Ascending aorta (tissue), 2 donors: ENCODE measurements at regions not wholly inside any gene's neighbourhood (a gene's known extent, or its start where the extent isn't known, plus 50 kb on each side); places are given as distances from the start of the nearest gene placed in this dataset.

Experiments used
- DNase-seq, 2 donors: peaks; one replicate each; pipeline ENCODE4 v3.0.0-alpha.2; 2019; ENCODE audit warnings: low spot score in 2 of 2
- H3K27ac ChIP-seq, 2 donors: fragments of 200-600 bp; sonication (generic); one replicate each; pipeline ENCODE4 v1.5.1; 2016 to 2017; ENCODE audit warnings: mild to moderate bottlenecking in 1 of 2
- H3K27me3 ChIP-seq: fragments of 200-600 bp; sonication (generic); one replicate; pipeline ENCODE4 v1.5.1; 2017
- H3K36me3 ChIP-seq, 2 donors: fragments of 200-600 bp; sonication (generic); one replicate each; pipeline ENCODE4 v1.5.1; 2016
- H3K4me1 ChIP-seq, 2 donors: fragments of 200-600 bp; sonication (generic); one replicate each; pipeline ENCODE4 v1.5.1; 2016 to 2017; ENCODE audit warnings: mild to moderate bottlenecking in 1 of 2
- H3K4me3 ChIP-seq, 2 donors: fragments of 200-600 bp; sonication (generic); one replicate each; pipeline ENCODE4 v1.5.1; 2016 to 2017; ENCODE audit warnings: mild to moderate bottlenecking in 1 of 2
- H3K9me3 ChIP-seq, 2 donors: fragments of 200-600 bp; sonication (generic); one replicate each; pipeline ENCODE4 v1.5.1; 2016
- intact Hi-C: fragments of 100-400 bp; cut with DNase I; formaldehyde crosslinking; loops from one replicate; pipeline ENCODE4 v1.15.1; 2023
- TF ChIP-seq, protein P1 (sequence below), 3 experiments: fragments of 200-600 bp in 2 of 3; fragments of 450-650 bp in 1 of 3; sonication (generic) in 2 of 3; IDR thresholded peaks; one replicate each; pipeline ENCODE4 v1.5.1; 2016 to 2019; ENCODE audit warnings: antibody characterized with exemption in 3 of 3, mild to moderate bottlenecking in 1 of 3, moderate library complexity in 1 of 3

GRCh38 chr3:193983846-193984818 lies 151.8 kb upstream of the HES1 start:
- Histone ChIP-seq H3K4me3 (no peak overlapping the region), H3K36me3 (no peaks in the 10 kb centered on the region), H3K4me1 (peaks cover 0 to 10% of the 10 kb centered on the region in 2 donors), H3K27me3 (no peaks in the 10 kb centered on the region), H3K27ac (no peak overlapping the region), H3K9me3 (no peaks in the 10 kb centered on the region)
- no peak for DNase-seq
- intact Hi-C loops = no loop called here
- TF ChIP-seq, protein P1, sequence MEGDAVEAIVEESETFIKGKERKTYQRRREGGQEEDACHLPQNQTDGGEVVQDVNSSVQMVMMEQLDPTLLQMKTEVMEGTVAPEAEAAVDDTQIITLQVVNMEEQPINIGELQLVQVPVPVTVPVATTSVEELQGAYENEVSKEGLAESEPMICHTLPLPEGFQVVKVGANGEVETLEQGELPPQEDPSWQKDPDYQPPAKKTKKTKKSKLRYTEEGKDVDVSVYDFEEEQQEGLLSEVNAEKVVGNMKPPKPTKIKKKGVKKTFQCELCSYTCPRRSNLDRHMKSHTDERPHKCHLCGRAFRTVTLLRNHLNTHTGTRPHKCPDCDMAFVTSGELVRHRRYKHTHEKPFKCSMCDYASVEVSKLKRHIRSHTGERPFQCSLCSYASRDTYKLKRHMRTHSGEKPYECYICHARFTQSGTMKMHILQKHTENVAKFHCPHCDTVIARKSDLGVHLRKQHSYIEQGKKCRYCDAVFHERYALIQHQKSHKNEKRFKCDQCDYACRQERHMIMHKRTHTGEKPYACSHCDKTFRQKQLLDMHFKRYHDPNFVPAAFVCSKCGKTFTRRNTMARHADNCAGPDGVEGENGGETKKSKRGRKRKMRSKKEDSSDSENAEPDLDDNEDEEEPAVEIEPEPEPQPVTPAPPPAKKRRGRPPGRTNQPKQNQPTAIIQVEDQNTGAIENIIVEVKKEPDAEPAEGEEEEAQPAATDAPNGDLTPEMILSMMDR (IDR thresholded peaks at IDR 0.05) = no peak

DNA sequence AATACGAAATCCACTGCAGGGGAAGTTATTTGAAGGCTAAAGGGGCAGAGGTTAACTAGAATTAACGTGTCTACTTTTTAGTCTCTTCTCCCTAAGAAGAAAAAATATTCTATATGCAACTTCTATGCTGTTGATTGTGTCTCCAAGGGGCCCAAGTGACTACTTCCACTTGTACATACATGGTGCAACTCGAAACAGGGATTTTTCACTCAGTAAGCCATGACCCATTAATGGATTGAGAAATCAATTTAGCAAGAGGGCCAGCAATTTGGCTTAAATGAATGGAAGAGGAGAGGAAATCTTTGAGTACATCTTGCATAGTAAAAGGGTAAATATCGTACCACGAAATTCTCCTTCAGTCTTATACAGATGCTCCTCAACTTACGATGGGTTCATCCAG lies 151.1 kb upstream of the HES1 start:
- TF ChIP-seq, protein P1 (IDR thresholded peaks at IDR 0.05) = no peak
- intact Hi-C loops = no loop called here
- H3K4me1 ChIP-seq = peaks cover 0 to 8% of the 10 kb centered on the region in 2 donors
- H3K27ac ChIP-seq = no peak overlapping the region
- no peaks in the 10 kb centered on the region for H3K27me3 ChIP-seq
- H3K36me3 ChIP-seq = no peaks in the 10 kb centered on the region
- no peaks in the 10 kb centered on the region for H3K9me3 ChIP-seq
- H3K4me3 ChIP-seq = no peak overlapping the region
- no peak for DNase-seq

DNA sequence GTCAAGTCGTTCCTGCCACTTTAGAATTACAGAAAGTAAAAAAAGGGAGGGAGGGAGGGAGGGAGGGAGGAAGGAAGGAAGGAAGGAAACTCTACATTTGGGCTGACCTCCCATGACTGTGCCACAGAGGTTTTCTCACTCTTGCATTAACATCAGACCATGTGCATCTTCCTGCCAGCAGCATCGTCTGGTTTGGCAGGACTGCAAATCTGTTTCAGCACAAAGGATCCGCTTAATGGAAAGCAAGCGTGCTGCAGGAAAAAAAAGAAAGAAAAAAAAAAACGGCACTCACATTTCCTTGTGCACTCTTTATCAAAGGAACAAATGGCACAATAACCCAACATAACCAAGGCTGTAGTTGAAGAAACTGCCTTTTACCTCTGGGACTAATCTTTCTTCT lies 148.8 kb upstream of the HES1 start:
- intact Hi-C loops = no loop called here
- no peak for DNase-seq
- TF ChIP-seq, protein P1 (IDR thresholded peaks at IDR 0.05) = no peak

GRCh38 chr3:193989186-193989585 lies 146.8 kb upstream of the HES1 start:
- intact Hi-C loops = no loop called here
- Histone ChIP-seq H3K9me3 (peaks cover 0 to 6% of the 10 kb centered on the region in 2 donors), H3K4me3 (no peak overlapping the region), H3K27me3 (no peaks in the 10 kb centered on the region), H3K36me3 (no peaks in the 10 kb centered on the region), H3K4me1 (no peaks in the 10 kb centered on the region), H3K27ac (no peak overlapping the region)
- DNase-seq = no peak
- TF ChIP-seq, protein P1 (IDR thresholded peaks at IDR 0.05) = no peak

More for the DNA sequence above, 148.8 kb upstream of the HES1 start:
- Histone ChIP-seq H3K27me3 (no peaks in the 10 kb centered on the region), H3K36me3 (no peaks in the 10 kb centered on the region), H3K4me1 (peaks cover 0 to 5% of the 10 kb centered on the region in 2 donors), H3K27ac (no peak overlapping the region), H3K9me3 (peaks cover 0 to 6% of the 10 kb centered on the region in 2 donors), H3K4me3 (no peak overlapping the region)

GRCh38 chr3:193991666-193992424 lies 144.1 kb upstream of the HES1 start:
- TF ChIP-seq, protein P1 (IDR thresholded peaks at IDR 0.05) = no peak
- Histone ChIP-seq H3K4me1 (peaks cover 0 to 3% of the 10 kb centered on the region in 2 donors), H3K4me3 (no peak overlapping the region), H3K9me3 (peaks cover 0 to 6% of the 10 kb centered on the region in 2 donors), H3K27me3 (no peaks in the 10 kb centered on the region), H3K27ac (no peak overlapping the region), H3K36me3 (no peaks in the 10 kb centered on the region)
- DNase-seq = no peak
- intact Hi-C loops = no loop called here
